RWPE2 (cell line): ENCODE measurements at regions not wholly inside any gene's neighbourhood (a gene's known extent, or its start where the extent isn't known, plus 50 kb on each side); places are given as distances from the start of the nearest gene placed in this dataset.
"Not testable (repeated sequence)": the region's sequence is repeated elsewhere in the genome, so short reads cannot be mapped to it uniquely, and the experiment has no call there.

Experiments used
- ATAC-seq: fragments of 200-7000 bp; cut with Tn5 transposase; 3 replicates; pipeline ENCODE4 v1.9.1; 2021; ENCODE audit warnings: low read depth
- DNase-seq: peaks from one replicate; pipeline ENCODE4 v3.0.0-alpha.2; 2020; ENCODE audit warnings: low spot score
- H3K27ac ChIP-seq: fragments of 450-650 bp; 2 replicates; pipeline ENCODE4 v1.5.1; 2017; ENCODE audit warnings: mild to moderate bottlenecking; ENCODE audit not compliant: poor library complexity, severe bottlenecking
- H3K27me3 ChIP-seq: fragments of 250-450 bp; sonication (Bioruptor Pico); 2 replicates; pipeline ENCODE4 v1.5.1; 2021; ENCODE audit warnings: mild to moderate bottlenecking, moderate library complexity; ENCODE audit not compliant: insufficient read depth, poor library complexity, severe bottlenecking
- H3K36me3 ChIP-seq: fragments of 250-450 bp; sonication (Bioruptor Pico); 2 replicates; pipeline ENCODE4 v1.5.1; 2020; ENCODE audit warnings: low read depth, mild to moderate bottlenecking, moderate library complexity
- H3K4me1 ChIP-seq: fragments of 250-450 bp; sonication (Bioruptor Pico); 2 replicates; pipeline ENCODE4 v1.5.1; 2021; ENCODE audit warnings: mild to moderate bottlenecking, moderate library complexity; ENCODE audit not compliant: insufficient read depth, poor library complexity, severe bottlenecking
- H3K4me3 ChIP-seq: fragments of 250-450 bp; sonication (Bioruptor Pico); 2 replicates; pipeline ENCODE4 v1.5.1; 2021; ENCODE audit warnings: mild to moderate bottlenecking, moderate library complexity; ENCODE audit not compliant: severe bottlenecking
- H3K9me3 ChIP-seq: fragments of 250-450 bp; sonication (Bioruptor Pico); 2 replicates; pipeline ENCODE4 v1.5.1; 2021; ENCODE audit warnings: mild to moderate bottlenecking, moderate library complexity; ENCODE audit not compliant: severe bottlenecking
- CTCF ChIP-seq: fragments of 450-650 bp; IDR thresholded peaks from one replicate; pipeline ENCODE4 v1.5.1; 2017; ENCODE audit warnings: mild to moderate bottlenecking, moderate library complexity; ENCODE audit not compliant: poor library complexity, severe bottlenecking

- no peaks in the 10 kb centered on the region for H3K36me3 ChIP-seq
- ATAC-seq (no peak), DNase-seq (no peak)
- no peak overlapping the region for H3K27ac ChIP-seq
- no peak for TF ChIP-seq CTCF
- H3K4me3 ChIP-seq, result no peak overlapping the region
- no peaks in the 10 kb centered on the region for H3K9me3 ChIP-seq
- no peaks in the 10 kb centered on the region for H3K4me1 ChIP-seq
- peaks cover 67% of the 10 kb centered on the region for H3K27me3 ChIP-seq
Measured at GRCh38 chr12:107859367-107859766, 84.9 kb downstream of the ASCL4 start.

- ATAC-seq, result 0 out of 3 replicates have a peak, but pooled peaks have one; percentile 31
- no peak overlapping the region for H3K4me3 ChIP-seq
- H3K27me3 ChIP-seq, result peaks cover 63% of the 10 kb centered on the region
- no peak overlapping the region for H3K27ac ChIP-seq
- DNase-seq, result no peak
- H3K36me3 ChIP-seq, result no peaks in the 10 kb centered on the region
- TF ChIP-seq CTCF, result no peak
- no peaks in the 10 kb centered on the region for H3K9me3 ChIP-seq
- no peaks in the 10 kb centered on the region for H3K4me1 ChIP-seq
Measured at GRCh38 chr12:107864235-107864634, 89.7 kb downstream of the ASCL4 start.

GRCh38 chr12:107864727-107865126, 90.2 kb downstream of the ASCL4 start:
- H3K4me1 ChIP-seq, H3K27ac ChIP-seq, DNase-seq: not testable (repeated sequence)

GRCh38 chr12:107873223-107873622, 98.7 kb downstream of the ASCL4 start:
- Histone ChIP-seq H3K27me3 (peaks cover 12% of the 10 kb centered on the region), H3K36me3 (no peaks in the 10 kb centered on the region), H3K4me3 (no peak overlapping the region), H3K4me1 (no peaks in the 10 kb centered on the region), H3K27ac (no peak overlapping the region), H3K9me3 (no peaks in the 10 kb centered on the region)
- DNase-seq (no peak), ATAC-seq (no peak)
- no peak for TF ChIP-seq CTCF

More at GRCh38 chr12:107864727-107865126, 90.2 kb downstream of the ASCL4 start:
- H3K4me3 ChIP-seq, H3K36me3 ChIP-seq, H3K9me3 ChIP-seq, ATAC-seq: not testable (repeated sequence)
- H3K27me3 ChIP-seq, result peaks cover 59% of the 10 kb centered on the region

GRCh38 chr12:107875786-107876185, 101.3 kb downstream of the ASCL4 start:
- no peaks in the 10 kb centered on the region for H3K9me3 ChIP-seq
- H3K4me1 ChIP-seq, result no peaks in the 10 kb centered on the region
- TF ChIP-seq CTCF, result no peak
- peaks cover 12% of the 10 kb centered on the region for H3K27me3 ChIP-seq
- H3K4me3 ChIP-seq, result no peak overlapping the region
- no peaks in the 10 kb centered on the region for H3K36me3 ChIP-seq
- DNase-seq (no peak), ATAC-seq (no peak)
- H3K27ac ChIP-seq, result no peak overlapping the region
